ENCODE measurements at regions not wholly inside any gene's neighbourhood (a gene's known extent, or its start where the extent isn't known, plus 50 kb on each side); places are given as distances from the start of the nearest gene placed in this dataset.

DNA sequence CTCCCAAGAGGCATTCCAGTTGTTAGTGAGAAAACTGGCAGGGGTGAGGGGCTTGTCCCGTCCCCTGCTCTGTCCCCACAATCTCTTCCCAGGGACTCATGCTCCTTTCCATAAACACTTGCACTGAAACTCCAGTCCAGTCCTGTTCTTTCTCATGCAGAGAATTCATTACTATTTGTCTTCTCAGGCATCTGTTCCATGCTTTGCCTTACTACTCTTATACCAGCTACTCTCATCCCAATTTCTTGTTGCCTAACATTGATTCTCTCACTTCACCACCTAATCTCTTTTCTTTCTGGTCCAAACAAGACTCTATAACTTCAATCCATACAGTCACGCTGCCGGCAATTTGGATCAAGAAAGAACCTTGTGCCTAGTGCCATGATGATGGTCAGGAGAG is 97.1 kb upstream of the VEGFC start:
- TF ChIP-seq, protein P1, sequence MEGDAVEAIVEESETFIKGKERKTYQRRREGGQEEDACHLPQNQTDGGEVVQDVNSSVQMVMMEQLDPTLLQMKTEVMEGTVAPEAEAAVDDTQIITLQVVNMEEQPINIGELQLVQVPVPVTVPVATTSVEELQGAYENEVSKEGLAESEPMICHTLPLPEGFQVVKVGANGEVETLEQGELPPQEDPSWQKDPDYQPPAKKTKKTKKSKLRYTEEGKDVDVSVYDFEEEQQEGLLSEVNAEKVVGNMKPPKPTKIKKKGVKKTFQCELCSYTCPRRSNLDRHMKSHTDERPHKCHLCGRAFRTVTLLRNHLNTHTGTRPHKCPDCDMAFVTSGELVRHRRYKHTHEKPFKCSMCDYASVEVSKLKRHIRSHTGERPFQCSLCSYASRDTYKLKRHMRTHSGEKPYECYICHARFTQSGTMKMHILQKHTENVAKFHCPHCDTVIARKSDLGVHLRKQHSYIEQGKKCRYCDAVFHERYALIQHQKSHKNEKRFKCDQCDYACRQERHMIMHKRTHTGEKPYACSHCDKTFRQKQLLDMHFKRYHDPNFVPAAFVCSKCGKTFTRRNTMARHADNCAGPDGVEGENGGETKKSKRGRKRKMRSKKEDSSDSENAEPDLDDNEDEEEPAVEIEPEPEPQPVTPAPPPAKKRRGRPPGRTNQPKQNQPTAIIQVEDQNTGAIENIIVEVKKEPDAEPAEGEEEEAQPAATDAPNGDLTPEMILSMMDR (IDR thresholded peaks at IDR 0.05) = no peak
- no peak for TF ChIP-seq POLR2A (IDR thresholded peaks at IDR 0.05)
